K562 (cell line): ENCODE measurements at regions not wholly inside any gene's neighbourhood (a gene's known extent, or its start where the extent isn't known, plus 50 kb on each side); places are given as distances from the start of the nearest gene placed in this dataset.

Source experiments
- ATAC-seq: fragments of 200-7000 bp; cut with Tn5 transposase; 3 replicates; pipeline ENCODE4 v1.9.1; 2020; ENCODE audit warnings: moderate library complexity
- BruUV-seq: library from RNA; stranded (reverse); fragments of 400-500 nt; replicated peaks from 2 replicates; lab custom pipeline; 2021; lab: Mats Ljungman, UMichigan
- CTCF ChIA-PET: fragments of 300-600 bp; formaldehyde crosslinking; extraction: SDS; loops from one replicate; lab custom pipeline; 2021; ENCODE audit warnings: low intra/inter-chr PET ratio; lab: Yijun Ruan, JAX
- POLR2A ChIA-PET: fragments of 300-600, 350-650 bp; sonication (Branson Sonifier 250); formaldehyde crosslinking; extraction: SDS; loops from one replicate; lab custom pipeline; 2021; ENCODE audit warnings: antibody characterized with exemption, inconsistent platforms; lab: Yijun Ruan, JAX
- DNase-seq, 4 experiments: peaks; one replicate each; pipeline versions ENCODE4 v3.0.0 to v3.0.0-alpha.2; 2011 to 2018; ENCODE audit warnings: low spot score in 3 of 4, mixed read lengths in 3 of 4; ENCODE audit errors: extremely low read depth in 1 of 4
- FAIRE-seq: peaks from 2 replicates; lab custom pipeline; 2011; peaks lifted over from hg19 to GRCh38; lab: Jason Lieb, UNC
- H2AFZ ChIP-seq: 2 replicates; pipeline ENCODE4 v1.6.0; 2011; ENCODE audit warnings: low read depth, low read length, control low read depth, inconsistent platforms
- H3K27ac ChIP-seq: fragments of 200-600 bp; 3 replicates; pipeline ENCODE4 v1.8.0; 2011; ENCODE audit warnings: low read depth, mild to moderate bottlenecking, control low read depth, inconsistent platforms, low read length, moderate library complexity, mixed read lengths; ENCODE audit errors: extremely low read depth
- H3K27me3 ChIP-seq, 2 experiments: fragments of 300-600 bp in 1 of 2; 2 replicates in 1 of 2; 3 replicates in 1 of 2; pipeline versions ENCODE4 v1.6.0 to v1.8.0; 2011; ENCODE audit warnings: inconsistent platforms in 2 of 2, low read length in 2 of 2, mild to moderate bottlenecking in 1 of 2, mixed read lengths in 1 of 2, moderate library complexity in 1 of 2; ENCODE audit not compliant: control insufficient read depth in 2 of 2, insufficient read depth in 2 of 2
- H3K36me3 ChIP-seq: fragments of 300-600 bp; 3 replicates; pipeline ENCODE4 v1.8.0; 2011; ENCODE audit warnings: mild to moderate bottlenecking, low read length, inconsistent platforms; ENCODE audit not compliant: control insufficient read depth, insufficient read depth
- H3K4me1 ChIP-seq, 2 experiments: fragments of 200-600 bp in 1 of 2; replicated peaks in 1 of 2; 2 replicates in 1 of 2; 3 replicates in 1 of 2; pipeline versions ENCODE4 v1.5.1 to v1.8.0; 2011; ENCODE audit warnings: inconsistent platforms in 2 of 2, low read length in 2 of 2, mild to moderate bottlenecking in 1 of 2, mixed read lengths in 1 of 2, moderate library complexity in 1 of 2; ENCODE audit not compliant: control insufficient read depth in 2 of 2, insufficient read depth in 2 of 2
- H3K4me2 ChIP-seq: 2 replicates; pipeline ENCODE4 v1.6.1; 2011; ENCODE audit warnings: low read length, control low read depth, inconsistent platforms, mixed read lengths; ENCODE audit not compliant: insufficient read depth
- H3K4me3 ChIP-seq: fragments of 200-600 bp; sonication (generic), shearing (Covaris generic); 2 replicates; pipeline ENCODE4 v1.5.1; 2016; ENCODE audit warnings: control low read depth, inconsistent platforms
- H3K79me2 ChIP-seq: fragments of 200-600 bp; 3 replicates; pipeline ENCODE4 v1.8.0; 2011; ENCODE audit warnings: low read length, inconsistent platforms; ENCODE audit not compliant: control insufficient read depth, insufficient read depth
- H3K9ac ChIP-seq, 2 experiments: 2 replicates each; pipeline versions ENCODE4 v1.6.0 to v1.6.1; 2011; ENCODE audit warnings: low read depth in 2 of 2, low read length in 2 of 2, control low read depth in 1 of 2, inconsistent platforms in 1 of 2, mild to moderate bottlenecking in 1 of 2, mixed read lengths in 1 of 2; ENCODE audit not compliant: insufficient read depth in 1 of 2
- H3K9me1 ChIP-seq: one replicate; pipeline ENCODE4 v1.6.0; 2011; ENCODE audit warnings: inconsistent platforms, mild to moderate bottlenecking, low read length, moderate library complexity; ENCODE audit not compliant: control insufficient read depth, insufficient read depth
- H3K9me3 ChIP-seq: replicated peaks from 2 replicates; pipeline ENCODE4 v1.5.1; 2011; ENCODE audit warnings: low read depth, low read length, inconsistent platforms; ENCODE audit not compliant: control insufficient read depth, insufficient read depth
- H4K20me1 ChIP-seq: replicated peaks from 2 replicates; pipeline ENCODE4 v1.6.1; 2011; ENCODE audit warnings: low read length, inconsistent platforms, mixed read lengths; ENCODE audit not compliant: control insufficient read depth, insufficient read depth
- ELF2 ChIP-seq: fragments of 250-450 bp; sonication (Bioruptor Pico); IDR thresholded peaks from 2 replicates; pipeline ENCODE4 v1.5.0; 2021; ENCODE audit warnings: mild to moderate bottlenecking
- HSF4 ChIP-seq: fragments of 250-450 bp; sonication (Bioruptor Pico); IDR thresholded peaks from 2 replicates; pipeline ENCODE4 v2.1.2; 2022; ENCODE audit warnings: mild to moderate bottlenecking, moderate library complexity, borderline replicate concordance
- MAFF ChIP-seq: IDR thresholded peaks from 2 replicates; pipeline ENCODE4 v1.6.1; 2012; ENCODE audit warnings: low read length, improper control_type of control experiment
- NR3C1 ChIP-seq: sonication (generic); formaldehyde crosslinking; IDR thresholded peaks from 2 replicates; pipeline ENCODE4 v1.8.1; 2022; ENCODE audit warnings: missing genetic modification reagents
- NR4A1 ChIP-seq, 2 experiments: fragments of 250-450 bp in 1 of 2; fragments of 450-650 bp in 1 of 2; sonication (Bioruptor Pico) in 1 of 2; IDR thresholded peaks; 2 replicates each; pipeline versions ENCODE4 v1.4.0 to v1.6.1; 2016 to 2020; ENCODE audit warnings: mild to moderate bottlenecking in 2 of 2, missing compliant biosample characterization in 1 of 2, missing genetic modification characterization in 1 of 2, moderate library complexity in 1 of 2
- PCBP1 ChIP-seq: fragments of 200-400 bp; formaldehyde crosslinking; IDR thresholded peaks from 2 replicates; pipeline ENCODE4 v1.6.1; 2018; ENCODE audit warnings: mild to moderate bottlenecking, low read depth, low read length; ENCODE audit not compliant: poor library complexity, severe bottlenecking
- PTRF ChIP-seq: fragments of 450-650 bp; IDR thresholded peaks from 2 replicates; pipeline ENCODE4 v1.6.1; 2016; ENCODE audit warnings: mild to moderate bottlenecking, missing genetic modification characterization, missing compliant biosample characterization
- ZBTB8A ChIP-seq: fragments of 450-650 bp; IDR thresholded peaks from 2 replicates; pipeline ENCODE4 v1.6.1; 2018; ENCODE audit warnings: mild to moderate bottlenecking, moderate library complexity; ENCODE audit not compliant: partially characterized antibody
- ZKSCAN8 ChIP-seq: fragments of 200-800 bp; sonication (Bioruptor generic); IDR thresholded peaks from 2 replicates; pipeline ENCODE4 v1.6.1; 2016; ENCODE audit warnings: missing genetic modification characterization, missing compliant biosample characterization
- ZNF644 ChIP-seq: fragments of 200-800 bp; sonication (Bioruptor generic); IDR thresholded peaks from 2 replicates; pipeline ENCODE4 v1.6.1; 2016; ENCODE audit warnings: low read depth, missing genetic modification characterization, missing compliant biosample characterization
- ZNF699 ChIP-seq: fragments of 250-450 bp; sonication (Bioruptor Pico); IDR thresholded peaks from 2 replicates; pipeline ENCODE4 v1.8.0; 2021; ENCODE audit warnings: mild to moderate bottlenecking, moderate library complexity; ENCODE audit not compliant: insufficient replicate concordance
- in situ Hi-C: fragments of 300-500 bp; cut with MboI; formaldehyde crosslinking; loops from 4 replicates; pipeline ENCODE4 v1.15.0; 2018; ENCODE audit warnings: inconsistent platforms, mixed read lengths
- intact Hi-C: fragments of 100-400 bp; cut with micrococcal nuclease; formaldehyde crosslinking; loops from 2 replicates; pipeline ENCODE4 v1.14.2; 2022
- TF ChIP-seq, protein P1 (sequence below): fragments of 450-650 bp; IDR thresholded peaks from 2 replicates; pipeline ENCODE4 v1.6.1; 2017; ENCODE audit warnings: antibody characterized with exemption
- TF ChIP-seq, protein P2 (sequence below), 2 experiments: fragments of 200-800 bp in 1 of 2; sonication (Bioruptor generic) in 1 of 2; sonication (generic) in 1 of 2; formaldehyde crosslinking in 1 of 2; IDR thresholded peaks in 1 of 2; conservative IDR thresholded peaks in 1 of 2; 2 replicates each; pipeline versions ENCODE4 v1.5.0 to v1.6.1; 2016 to 2020; ENCODE audit warnings: missing compliant biosample characterization in 1 of 2, missing genetic modification characterization in 1 of 2, missing genetic modification reagents in 1 of 2
- TF ChIP-seq, protein P3 (sequence below): fragments of 450-650 bp; IDR thresholded peaks from 2 replicates; pipeline ENCODE4 v1.6.1; 2016; ENCODE audit warnings: low read depth, mild to moderate bottlenecking, moderate library complexity
- TF ChIP-seq, protein P4 (sequence below), 2 experiments: fragments of 450-650 bp; IDR thresholded peaks; 2 replicates each; pipeline ENCODE4 v1.6.1; 2018; ENCODE audit warnings: mild to moderate bottlenecking in 2 of 2, low read depth in 1 of 2; ENCODE audit not compliant: partially characterized antibody in 2 of 2

DNA sequence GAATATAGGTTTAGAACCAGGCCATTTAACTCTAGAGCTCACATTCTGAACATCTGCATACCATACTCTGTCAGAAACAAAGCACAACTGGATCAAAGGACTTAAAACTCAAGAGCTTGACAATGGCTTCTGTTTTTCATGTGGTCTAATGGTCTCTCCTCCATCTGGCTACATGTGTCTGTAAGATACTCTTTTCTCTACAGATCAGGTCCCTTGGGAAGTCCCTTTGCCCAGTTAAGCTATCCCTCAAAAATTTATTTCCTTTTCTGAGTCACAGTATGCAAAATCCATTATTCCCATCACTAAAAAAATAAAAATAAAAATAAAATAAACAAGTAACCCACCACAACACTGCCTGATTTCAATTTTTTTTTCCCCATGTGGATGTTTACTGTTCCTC, 357.0 kb upstream of the PRMT6 start:
- FAIRE-seq: no peak
- Histone ChIP-seq H3K36me3 (no peaks in the 10 kb centered on the region), H3K4me1 (no peaks in the 10 kb centered on the region), H3K27me3 (no peaks in the 10 kb centered on the region), H3K4me3 (no peak overlapping the region), H3K4me2 (no peak overlapping the region), H2AFZ (no peak overlapping the region), H3K9me1 (no peaks in the 10 kb centered on the region), H3K79me2 (no peaks in the 10 kb centered on the region), H3K9me3 (no peaks in the 10 kb centered on the region), H4K20me1 (no peaks in the 10 kb centered on the region), H3K9ac (no peak overlapping the region), H3K27ac (no peak overlapping the region)
- no peak for ATAC-seq
- DNase-seq: no peak
- ChIA-PET CTCF (no interaction called here), POLR2A (no interaction called here)
- BruUV-seq: no TSS peak
- in situ Hi-C loops (no loop called here), intact Hi-C loops (no loop called here)
- TF ChIP-seq, protein P1, sequence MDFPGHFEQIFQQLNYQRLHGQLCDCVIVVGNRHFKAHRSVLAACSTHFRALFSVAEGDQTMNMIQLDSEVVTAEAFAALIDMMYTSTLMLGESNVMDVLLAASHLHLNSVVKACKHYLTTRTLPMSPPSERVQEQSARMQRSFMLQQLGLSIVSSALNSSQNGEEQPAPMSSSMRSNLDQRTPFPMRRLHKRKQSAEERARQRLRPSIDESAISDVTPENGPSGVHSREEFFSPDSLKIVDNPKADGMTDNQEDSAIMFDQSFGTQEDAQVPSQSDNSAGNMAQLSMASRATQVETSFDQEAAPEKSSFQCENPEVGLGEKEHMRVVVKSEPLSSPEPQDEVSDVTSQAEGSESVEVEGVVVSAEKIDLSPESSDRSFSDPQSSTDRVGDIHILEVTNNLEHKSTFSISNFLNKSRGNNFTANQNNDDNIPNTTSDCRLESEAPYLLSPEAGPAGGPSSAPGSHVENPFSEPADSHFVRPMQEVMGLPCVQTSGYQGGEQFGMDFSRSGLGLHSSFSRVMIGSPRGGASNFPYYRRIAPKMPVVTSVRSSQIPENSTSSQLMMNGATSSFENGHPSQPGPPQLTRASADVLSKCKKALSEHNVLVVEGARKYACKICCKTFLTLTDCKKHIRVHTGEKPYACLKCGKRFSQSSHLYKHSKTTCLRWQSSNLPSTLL: no peak
- TF ChIP-seq, protein P2, sequence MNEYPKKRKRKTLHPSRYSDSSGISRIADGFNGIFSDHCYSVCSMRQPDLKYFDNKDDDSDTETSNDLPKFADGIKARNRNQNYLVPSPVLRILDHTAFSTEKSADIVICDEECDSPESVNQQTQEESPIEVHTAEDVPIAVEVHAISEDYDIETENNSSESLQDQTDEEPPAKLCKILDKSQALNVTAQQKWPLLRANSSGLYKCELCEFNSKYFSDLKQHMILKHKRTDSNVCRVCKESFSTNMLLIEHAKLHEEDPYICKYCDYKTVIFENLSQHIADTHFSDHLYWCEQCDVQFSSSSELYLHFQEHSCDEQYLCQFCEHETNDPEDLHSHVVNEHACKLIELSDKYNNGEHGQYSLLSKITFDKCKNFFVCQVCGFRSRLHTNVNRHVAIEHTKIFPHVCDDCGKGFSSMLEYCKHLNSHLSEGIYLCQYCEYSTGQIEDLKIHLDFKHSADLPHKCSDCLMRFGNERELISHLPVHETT (CRISPR knock-in tag; conservative IDR thresholded peaks at IDR 0.05 in 1 of 2, IDR thresholded peaks at IDR 0.05 in 1 of 2): no peak
- TF ChIP-seq ZNF644 (tag) (no peak), MAFF (no peak), ZNF699 (CRISPR knock-in tag) (no peak), ZBTB8A (no peak), ELF2 (CRISPR knock-in tag) (no peak), HSF4 (CRISPR knock-in tag) (no peak), ZKSCAN8 (CRISPR knock-in tag) (no peak), PTRF (tag) (no peak), NR4A1 (CRISPR knock-in tag; IDR thresholded peaks at IDR 0.05) (no peak), NR4A1 (tag; IDR thresholded peaks at IDR 0.05) (no peak), PCBP1 (no peak), NR3C1 (no peak)
- TF ChIP-seq, protein P3, sequence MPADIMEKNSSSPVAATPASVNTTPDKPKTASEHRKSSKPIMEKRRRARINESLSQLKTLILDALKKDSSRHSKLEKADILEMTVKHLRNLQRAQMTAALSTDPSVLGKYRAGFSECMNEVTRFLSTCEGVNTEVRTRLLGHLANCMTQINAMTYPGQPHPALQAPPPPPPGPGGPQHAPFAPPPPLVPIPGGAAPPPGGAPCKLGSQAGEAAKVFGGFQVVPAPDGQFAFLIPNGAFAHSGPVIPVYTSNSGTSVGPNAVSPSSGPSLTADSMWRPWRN: no peak
- TF ChIP-seq, protein P4, sequence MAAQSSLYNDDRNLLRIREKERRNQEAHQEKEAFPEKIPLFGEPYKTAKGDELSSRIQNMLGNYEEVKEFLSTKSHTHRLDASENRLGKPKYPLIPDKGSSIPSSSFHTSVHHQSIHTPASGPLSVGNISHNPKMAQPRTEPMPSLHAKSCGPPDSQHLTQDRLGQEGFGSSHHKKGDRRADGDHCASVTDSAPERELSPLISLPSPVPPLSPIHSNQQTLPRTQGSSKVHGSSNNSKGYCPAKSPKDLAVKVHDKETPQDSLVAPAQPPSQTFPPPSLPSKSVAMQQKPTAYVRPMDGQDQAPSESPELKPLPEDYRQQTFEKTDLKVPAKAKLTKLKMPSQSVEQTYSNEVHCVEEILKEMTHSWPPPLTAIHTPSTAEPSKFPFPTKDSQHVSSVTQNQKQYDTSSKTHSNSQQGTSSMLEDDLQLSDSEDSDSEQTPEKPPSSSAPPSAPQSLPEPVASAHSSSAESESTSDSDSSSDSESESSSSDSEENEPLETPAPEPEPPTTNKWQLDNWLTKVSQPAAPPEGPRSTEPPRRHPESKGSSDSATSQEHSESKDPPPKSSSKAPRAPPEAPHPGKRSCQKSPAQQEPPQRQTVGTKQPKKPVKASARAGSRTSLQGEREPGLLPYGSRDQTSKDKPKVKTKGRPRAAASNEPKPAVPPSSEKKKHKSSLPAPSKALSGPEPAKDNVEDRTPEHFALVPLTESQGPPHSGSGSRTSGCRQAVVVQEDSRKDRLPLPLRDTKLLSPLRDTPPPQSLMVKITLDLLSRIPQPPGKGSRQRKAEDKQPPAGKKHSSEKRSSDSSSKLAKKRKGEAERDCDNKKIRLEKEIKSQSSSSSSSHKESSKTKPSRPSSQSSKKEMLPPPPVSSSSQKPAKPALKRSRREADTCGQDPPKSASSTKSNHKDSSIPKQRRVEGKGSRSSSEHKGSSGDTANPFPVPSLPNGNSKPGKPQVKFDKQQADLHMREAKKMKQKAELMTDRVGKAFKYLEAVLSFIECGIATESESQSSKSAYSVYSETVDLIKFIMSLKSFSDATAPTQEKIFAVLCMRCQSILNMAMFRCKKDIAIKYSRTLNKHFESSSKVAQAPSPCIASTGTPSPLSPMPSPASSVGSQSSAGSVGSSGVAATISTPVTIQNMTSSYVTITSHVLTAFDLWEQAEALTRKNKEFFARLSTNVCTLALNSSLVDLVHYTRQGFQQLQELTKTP (IDR thresholded peaks at IDR 0.05; ENCODE audit: low read depth in 1 of 2, partially characterized antibody in 2 of 2): no peak
